Trophoblast cell (in vitro differentiated cells and primary cell): ENCODE measurements at regions not wholly inside any gene's neighbourhood (a gene's known extent, or its start where the extent isn't known, plus 50 kb on each side); places are given as distances from the start of the nearest gene placed in this dataset.
"Not testable (repeated sequence)": the region's sequence is repeated elsewhere in the genome, so short reads cannot be mapped to it uniquely, and the experiment has no call there.

Source experiments
- DNase-seq, 2 donors: peaks; one replicate each; pipeline ENCODE4 v3.0.0-alpha.2; 2016
- H2AFZ ChIP-seq: 2 replicates; pipeline ENCODE4 v1.6.1; 2013; ENCODE audit warnings: low read length, moderate library complexity, mild to moderate bottlenecking; ENCODE audit not compliant: insufficient read depth, poor library complexity
- H2AK5ac ChIP-seq: 2 replicates; pipeline ENCODE4 v1.6.1; 2013; ENCODE audit warnings: mild to moderate bottlenecking, low read length
- H2BK120ac ChIP-seq: 2 replicates; pipeline ENCODE4 v1.6.1; 2013; ENCODE audit warnings: low read length, mild to moderate bottlenecking, moderate library complexity; ENCODE audit not compliant: insufficient read depth, poor library complexity
- H2BK12ac ChIP-seq: 2 replicates; pipeline ENCODE4 v1.6.1; 2013; ENCODE audit warnings: mild to moderate bottlenecking, low read length, moderate library complexity
- H2BK5ac ChIP-seq: 2 replicates; pipeline ENCODE4 v1.6.1; 2013; ENCODE audit warnings: low read length, low read depth, moderate library complexity, mild to moderate bottlenecking; ENCODE audit not compliant: poor library complexity
- H3K14ac ChIP-seq: 2 replicates; pipeline ENCODE4 v1.6.1; 2013; ENCODE audit warnings: mild to moderate bottlenecking, low read length
- H3K18ac ChIP-seq: 2 replicates; pipeline ENCODE4 v1.6.1; 2013; ENCODE audit warnings: mild to moderate bottlenecking, low read length
- H3K23ac ChIP-seq: 2 replicates; pipeline ENCODE4 v1.6.1; 2013; ENCODE audit warnings: low read length
- H3K27ac ChIP-seq: 2 replicates; pipeline ENCODE4 v1.5.1; 2013; ENCODE audit warnings: low read depth, mild to moderate bottlenecking, inconsistent platforms, low read length, moderate library complexity
- H3K27me3 ChIP-seq: 2 replicates; pipeline ENCODE4 v1.6.1; 2013; ENCODE audit warnings: inconsistent platforms, mild to moderate bottlenecking, low read length, moderate library complexity; ENCODE audit not compliant: insufficient read depth
- H3K36me3 ChIP-seq, 2 experiments: 1 replicate in 1 of 2; 2 replicates in 1 of 2; pipeline ENCODE4 v1.6.1; 2013; ENCODE audit warnings: low read length in 2 of 2, mild to moderate bottlenecking in 2 of 2, moderate library complexity in 1 of 2; ENCODE audit not compliant: insufficient read depth in 2 of 2, control insufficient read depth in 1 of 2
- H3K4ac ChIP-seq: 2 replicates; pipeline ENCODE4 v1.6.1; 2013; ENCODE audit warnings: low read depth, mild to moderate bottlenecking, low read length, moderate library complexity
- H3K4me1 ChIP-seq, 2 experiments: 1 replicate in 1 of 2; 2 replicates in 1 of 2; pipeline ENCODE4 v1.6.1; 2013; ENCODE audit warnings: low read length in 2 of 2, mild to moderate bottlenecking in 2 of 2, moderate library complexity in 1 of 2; ENCODE audit not compliant: insufficient read depth in 2 of 2, control insufficient read depth in 1 of 2
- H3K4me2 ChIP-seq: 2 replicates; pipeline ENCODE4 v1.6.1; 2013; ENCODE audit warnings: inconsistent platforms, mild to moderate bottlenecking, low read length, moderate library complexity
- H3K4me3 ChIP-seq: 2 replicates; pipeline ENCODE4 v1.5.1; 2013; ENCODE audit warnings: mild to moderate bottlenecking, low read depth, low read length, inconsistent platforms
- H3K79me1 ChIP-seq: one replicate; pipeline ENCODE4 v1.6.1; 2013; ENCODE audit warnings: low read length
- H3K79me2 ChIP-seq: 2 replicates; pipeline ENCODE4 v1.6.1; 2013; ENCODE audit warnings: low read length, mild to moderate bottlenecking; ENCODE audit not compliant: control insufficient read depth, insufficient read depth, poor library complexity
- H3K9ac ChIP-seq: 2 replicates; pipeline ENCODE4 v1.6.1; 2013; ENCODE audit warnings: mild to moderate bottlenecking, low read length
- H3K9me3 ChIP-seq: 2 replicates; pipeline ENCODE4 v1.6.1; 2013; ENCODE audit warnings: low read depth, mild to moderate bottlenecking, control low read depth, inconsistent platforms, low read length; ENCODE audit not compliant: insufficient read depth
- H4K12ac ChIP-seq: 2 replicates; pipeline ENCODE4 v1.6.1; 2013; ENCODE audit warnings: low read depth, mild to moderate bottlenecking, low read length, moderate library complexity
- H4K8ac ChIP-seq: 2 replicates; pipeline ENCODE4 v1.6.1; 2013; ENCODE audit warnings: low read depth, mild to moderate bottlenecking, low read length, moderate library complexity
- H4K91ac ChIP-seq: one replicate; pipeline ENCODE4 v1.6.1; 2013; ENCODE audit warnings: low read depth, mild to moderate bottlenecking, low read length, moderate library complexity
- WGBS: extraction: QIAGEN DNeasy Blood & Tissue Kit; methylation state at CpG from one replicate; pipeline ENCODE4 v1.1.7; 2013; ENCODE audit warnings: missing lambda C conversion rate; ENCODE audit not compliant: insufficient read length, insufficient coverage; ENCODE audit errors: extremely low coverage; 5-methylcytosine and 5-hydroxymethylcytosine counted together

DNA sequence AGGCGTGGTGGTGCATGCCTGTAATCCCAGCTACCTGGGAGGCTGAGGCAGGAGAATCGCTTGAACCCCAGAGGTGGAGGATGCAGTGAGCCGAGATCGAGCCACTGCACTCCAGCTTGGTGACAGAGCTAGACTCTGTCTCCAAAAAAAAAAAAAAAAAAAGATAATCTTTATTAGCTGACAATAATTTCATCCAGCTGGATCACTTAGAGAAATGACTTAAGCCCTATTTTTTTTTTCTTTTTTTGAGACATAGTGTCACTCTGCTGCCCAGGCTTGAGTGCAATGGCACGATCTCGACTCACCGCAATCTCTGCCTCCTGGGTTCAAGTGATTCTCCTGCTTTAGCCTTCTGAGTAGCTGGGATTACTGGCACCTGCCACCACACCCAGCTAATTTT, 51.6 kb upstream of the MAP4K4 start:
- not testable (repeated sequence) for H3K79me1 ChIP-seq, H2BK120ac ChIP-seq, H3K4me3 ChIP-seq, H3K4me1 ChIP-seq, H3K18ac ChIP-seq, H2BK5ac ChIP-seq, H2AFZ ChIP-seq, H3K23ac ChIP-seq, H3K27ac ChIP-seq, H3K79me2 ChIP-seq, H3K27me3 ChIP-seq, H3K4me2 ChIP-seq, H3K14ac ChIP-seq, H4K12ac ChIP-seq, H3K9ac ChIP-seq, H2AK5ac ChIP-seq, H4K8ac ChIP-seq, DNase-seq, H3K4ac ChIP-seq, H3K9me3 ChIP-seq, H2BK12ac ChIP-seq, H4K91ac ChIP-seq, H3K36me3 ChIP-seq
- no CpG with 5 or more reads among the region's 7 CpGs for WGBS

DNA sequence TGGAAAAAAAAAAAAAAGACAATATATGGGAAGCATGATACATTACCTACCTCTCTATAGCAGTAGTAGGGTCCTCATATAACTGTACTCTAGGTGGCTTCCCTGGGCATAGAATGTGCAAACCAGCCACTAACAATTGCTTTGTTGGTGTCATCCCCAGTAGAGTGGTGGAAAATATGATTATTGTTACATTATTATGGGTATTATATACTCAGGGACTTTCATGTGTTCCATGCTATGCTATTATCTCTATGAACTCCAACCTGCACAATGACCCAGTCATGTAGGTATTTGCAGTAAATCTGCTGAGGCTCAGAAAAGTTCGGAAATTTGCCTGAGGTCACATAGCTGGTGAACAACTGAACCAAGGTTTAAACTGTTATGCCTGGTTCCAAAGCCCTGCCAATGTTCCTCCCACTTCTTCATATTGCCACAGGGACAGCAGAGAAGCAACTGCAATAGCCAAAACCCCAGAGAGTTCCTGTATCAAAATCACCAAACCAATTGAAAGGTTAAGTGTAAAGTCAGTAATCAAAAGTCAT, 52.6 kb upstream of the MAP4K4 start:
- Histone ChIP-seq H4K8ac (no peak overlapping the region), H3K4me3 (no peak overlapping the region), H3K4ac (no peak overlapping the region), H3K27me3 (no peaks in the 10 kb centered on the region), H3K36me3 (no peaks in the 10 kb centered on the region), H3K27ac (no peak overlapping the region), H2BK120ac (no peak overlapping the region), H4K91ac (no peak overlapping the region), H3K9me3 (no peaks in the 10 kb centered on the region), H2AK5ac (no peak overlapping the region), H3K4me2 (no peak overlapping the region), H3K9ac (no peak overlapping the region), H3K23ac (no peak overlapping the region), H2AFZ (no peak overlapping the region), H3K18ac (no peak overlapping the region), H3K14ac (no peak overlapping the region), H3K79me2 (no peaks in the 10 kb centered on the region), H3K79me1 (no peaks in the 10 kb centered on the region), H2BK12ac (no peak overlapping the region), H3K4me1 (no peaks in the 10 kb centered on the region), H4K12ac (no peak overlapping the region), H2BK5ac (no peak overlapping the region)
- peak; percentile 68 to 80 for DNase-seq
- no CpG with 5 or more reads among the region's 1 CpG for WGBS

DNA sequence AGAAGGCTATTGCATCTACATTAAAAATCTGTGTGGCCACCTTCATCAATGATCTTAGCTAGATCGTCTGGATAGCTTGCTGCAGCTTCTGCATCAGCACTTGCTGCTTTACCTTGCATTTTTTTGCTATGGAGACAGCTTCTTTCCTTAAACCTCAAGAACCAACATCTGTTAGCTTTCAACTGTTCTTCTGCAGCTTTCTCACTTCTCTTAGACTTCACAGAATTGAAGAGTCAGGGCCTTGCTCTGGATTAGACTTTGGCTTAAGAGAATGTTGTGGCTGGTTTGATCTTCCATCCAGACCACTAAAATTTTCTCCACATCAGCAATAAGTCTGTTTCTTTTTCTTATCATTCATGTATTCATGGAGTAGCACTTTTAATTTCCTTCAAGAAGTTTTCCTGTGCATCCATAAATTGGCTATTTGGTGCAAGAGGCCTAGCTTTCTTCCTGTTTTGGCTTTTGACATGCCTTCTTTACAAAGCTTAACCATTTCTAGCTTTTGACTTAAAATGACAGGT, 54.4 kb upstream of the MAP4K4 start:
- Histone ChIP-seq H3K36me3 (no peaks in the 10 kb centered on the region), H3K27ac (no peak overlapping the region), H3K4me3 (no peak overlapping the region), H3K4me1 (no peaks in the 10 kb centered on the region), H3K4ac (no peak overlapping the region), H3K18ac (no peak overlapping the region), H4K12ac (no peak overlapping the region), H3K14ac (no peak overlapping the region), H3K23ac (no peak overlapping the region), H3K9ac (no peak overlapping the region), H3K27me3 (no peaks in the 10 kb centered on the region), H3K4me2 (no peak overlapping the region), H4K91ac (no peak overlapping the region), H2AK5ac (no peak overlapping the region), H2BK12ac (no peak overlapping the region), H3K9me3 (no peaks in the 10 kb centered on the region), H4K8ac (no peak overlapping the region), H3K79me2 (no peaks in the 10 kb centered on the region), H3K79me1 (no peaks in the 10 kb centered on the region), H2BK120ac (no peak overlapping the region), H2AFZ (no peak overlapping the region), H2BK5ac (no peak overlapping the region)
- WGBS = no CpG with 5 or more reads among the region's 1 CpG
- DNase-seq = no peak

DNA sequence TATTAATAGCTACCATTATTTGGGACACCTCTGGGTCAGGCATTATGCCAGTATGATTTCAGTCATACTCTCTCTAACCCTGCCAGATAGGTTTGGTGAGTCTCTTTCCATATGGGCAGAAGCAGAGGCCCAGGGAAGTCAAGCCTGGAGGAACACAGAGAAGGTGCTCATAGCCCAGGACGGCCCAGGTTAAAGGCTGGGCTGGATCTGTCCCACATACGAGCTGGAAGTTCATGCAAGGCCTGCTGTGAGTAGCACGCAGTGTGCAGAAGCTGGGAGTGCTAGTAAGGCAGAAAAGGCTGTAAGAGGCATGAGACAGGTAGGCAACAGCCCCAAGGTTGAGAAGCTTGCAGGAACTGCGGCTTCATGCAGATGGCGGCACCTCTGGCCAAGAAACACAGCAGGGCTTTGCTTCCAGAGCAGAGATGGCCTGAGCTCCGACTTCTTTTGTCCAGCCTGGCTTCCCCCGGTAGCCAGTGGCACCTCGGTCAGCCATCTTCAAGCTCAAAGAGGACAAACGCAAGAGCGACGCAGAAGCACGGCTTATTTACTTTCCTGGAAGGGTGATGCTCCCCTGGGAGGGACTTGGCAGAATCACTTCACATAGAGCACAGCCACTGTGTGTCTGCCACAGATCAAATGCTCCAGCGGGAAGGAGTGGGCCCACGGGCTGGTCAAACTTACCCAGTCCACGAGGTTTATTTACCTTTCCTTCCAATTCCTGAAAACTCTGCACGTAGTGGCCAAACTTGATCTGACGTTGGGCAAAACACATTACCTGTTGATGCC, 58.5 kb upstream of the MAP4K4 start:
- no peak overlapping the region for H4K91ac ChIP-seq
- no peak overlapping the region for H3K9ac ChIP-seq
- H3K14ac ChIP-seq = no peak overlapping the region
- no peak overlapping the region for H2AFZ ChIP-seq
- no peak overlapping the region for H3K27ac ChIP-seq
- no CpG with 5 or more reads among the region's 17 CpGs for WGBS
- no peak overlapping the region for H2BK5ac ChIP-seq
- peak in 1 of 2 donors; percentile 26 for DNase-seq
- no peak overlapping the region for H3K4me3 ChIP-seq
- H3K79me2 ChIP-seq = no peaks in the 10 kb centered on the region
- no peaks in the 10 kb centered on the region for H3K36me3 ChIP-seq
- no peak overlapping the region for H3K23ac ChIP-seq
- H3K27me3 ChIP-seq = no peaks in the 10 kb centered on the region
- H3K4me2 ChIP-seq = no peak overlapping the region
- no peak overlapping the region for H4K12ac ChIP-seq
- no peak overlapping the region for H3K18ac ChIP-seq
- H4K8ac ChIP-seq = no peak overlapping the region
- no peaks in the 10 kb centered on the region for H3K9me3 ChIP-seq
- H3K4me1 ChIP-seq = no peaks in the 10 kb centered on the region
- H3K4ac ChIP-seq = no peak overlapping the region
- H2BK120ac ChIP-seq = no peak overlapping the region
- H2AK5ac ChIP-seq = no peak overlapping the region
- no peak overlapping the region for H2BK12ac ChIP-seq
- no peaks in the 10 kb centered on the region for H3K79me1 ChIP-seq
